GM19351 (cell line): ENCODE measurements at regions not wholly inside any gene's neighbourhood (a gene's known extent, or its start where the extent isn't known, plus 50 kb on each side); places are given as distances from the start of the nearest gene placed in this dataset.
A peak's percentile ranks its signal among the peaks of the same experiment; 100 is the strongest.

ENCODE experiments used
- ATAC-seq: cut with Tn5 transposase; IDR thresholded peaks from one replicate; pipeline ENCODE4 v1.9.1; 2021; ENCODE audit warnings: mild to moderate bottlenecking, moderate library complexity; ENCODE audit not compliant: unreplicated experiment

DNA sequence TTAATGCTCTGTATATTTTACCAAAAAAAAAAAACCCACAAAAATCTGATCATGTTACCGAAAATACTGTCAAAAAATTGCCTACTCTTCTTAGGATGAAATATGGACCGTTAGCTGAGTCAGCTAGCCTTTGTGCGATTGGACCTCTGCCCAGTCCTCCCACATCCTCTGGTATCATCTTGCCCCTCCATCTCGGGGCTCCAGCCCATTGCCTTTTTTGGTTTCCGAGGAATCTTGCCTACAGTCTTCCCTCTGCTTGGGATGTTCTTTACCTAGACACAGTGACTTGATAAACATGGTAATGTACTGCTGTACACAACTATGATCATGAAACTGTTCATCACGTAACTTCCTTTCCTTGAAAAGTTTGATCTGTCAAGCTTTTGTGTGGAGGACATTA lies 371.4 kb downstream of the SV2B start:
- ATAC-seq, result no peak

- peak; percentile 50 for ATAC-seq
Measured at GRCh38 chr15:91472316-91472756, 372.3 kb downstream of the SV2B start.

DNA sequence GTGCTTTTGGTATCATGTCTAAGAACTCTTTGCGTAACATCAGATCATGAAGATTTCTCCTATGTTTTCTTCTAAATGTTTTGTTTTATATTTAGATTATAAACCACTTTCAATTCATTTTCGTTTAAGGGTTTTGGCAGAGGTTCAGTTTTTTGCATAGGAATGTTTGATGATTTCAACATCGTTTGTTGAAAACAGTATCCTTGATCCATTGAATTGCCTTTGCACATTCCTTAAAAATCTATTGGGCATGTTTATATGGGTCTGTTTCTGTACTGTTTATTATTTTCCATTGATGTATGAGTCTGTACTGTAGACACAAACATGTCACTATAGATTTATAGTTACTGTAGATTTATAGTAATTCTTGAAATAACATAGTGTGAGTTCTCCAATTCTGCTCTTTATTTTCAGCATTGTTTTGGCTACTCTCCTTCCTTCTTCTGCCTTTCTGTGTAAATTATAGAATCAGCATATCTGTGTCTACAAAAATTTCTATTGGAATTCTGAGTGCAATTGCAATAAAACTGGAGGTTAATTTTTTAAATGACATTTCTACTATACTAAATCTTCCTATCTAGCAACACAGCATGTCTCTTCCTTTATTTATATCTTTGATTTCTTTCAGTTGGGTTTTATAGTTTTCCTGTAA lies 374.0 kb downstream of the SV2B start:
- ATAC-seq, result no peak

GRCh38 chr15:91476861-91477260 lies 376.6 kb upstream of the SLCO3A1 start:
- ATAC-seq, result no peak

DNA sequence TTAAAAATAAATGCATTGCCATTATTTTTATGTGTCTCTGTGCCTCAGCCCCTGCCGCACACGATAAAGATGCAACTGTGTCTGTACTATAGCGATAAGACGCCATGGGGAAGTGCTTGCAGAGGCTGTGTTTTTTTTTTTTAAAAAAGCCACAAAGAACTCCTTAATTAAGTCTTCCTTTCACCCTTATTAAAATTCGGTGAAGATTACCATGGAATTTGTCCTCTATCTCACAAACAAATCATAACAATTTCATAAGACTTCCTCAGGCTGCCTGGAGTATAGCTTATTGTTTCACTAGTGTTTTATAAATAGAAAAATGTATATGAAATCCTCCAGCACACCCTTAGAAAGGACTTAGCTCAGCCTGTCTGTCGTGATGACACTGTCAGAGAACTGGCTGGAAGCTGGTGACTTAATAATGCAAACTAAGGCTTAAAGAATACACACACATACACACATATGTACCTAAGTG lies 374.8 kb upstream of the SLCO3A1 start:
- no peak for ATAC-seq

GRCh38 chr15:91480426-91480825 lies 373.1 kb upstream of the SLCO3A1 start:
- no peak for ATAC-seq

DNA sequence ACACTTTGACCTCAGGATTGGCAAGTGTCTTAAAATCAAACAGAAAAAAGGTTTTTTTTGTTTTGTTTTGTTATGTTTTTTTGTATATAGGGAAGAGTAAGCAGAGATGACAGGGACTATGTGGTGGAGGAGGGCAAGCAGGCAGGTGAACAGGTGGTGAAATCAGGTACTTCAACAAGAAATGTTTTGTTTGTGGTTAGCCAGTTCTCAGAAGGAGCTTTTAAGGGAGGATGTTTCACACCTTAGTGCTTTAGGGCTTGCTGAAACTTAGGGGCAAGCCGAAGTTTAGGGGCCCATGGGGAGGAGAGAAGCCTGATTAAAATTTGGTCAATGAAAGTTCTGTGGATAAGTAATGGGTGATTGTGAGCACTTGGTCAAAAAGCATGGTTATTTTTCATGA lies 370.7 kb upstream of the SLCO3A1 start:
- ATAC-seq, result peak; percentile 54

GRCh38 chr15:91484141-91484540 lies 369.4 kb upstream of the SLCO3A1 start:
- no peak for ATAC-seq

- no peak for ATAC-seq
Measured at GRCh38 chr15:91488452-91488851, 365.1 kb upstream of the SLCO3A1 start.

DNA sequence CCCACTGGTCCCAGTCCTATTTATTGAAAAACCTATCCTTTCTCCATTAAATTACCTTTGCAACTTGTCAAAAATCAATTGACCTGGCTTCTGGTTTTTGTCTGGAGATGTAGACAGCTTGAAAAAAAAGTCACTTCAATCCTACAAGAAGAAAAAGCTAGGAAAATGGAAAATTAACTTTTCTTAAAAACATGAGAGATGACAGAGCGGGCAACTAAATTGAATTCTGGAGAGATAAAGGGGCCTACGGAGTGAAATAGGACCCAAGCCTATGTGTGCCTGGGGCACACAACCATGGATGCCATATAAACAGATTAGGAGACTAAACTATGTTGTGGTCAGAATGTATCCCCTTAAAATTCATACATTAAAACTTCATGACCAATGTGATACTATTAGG lies 363.3 kb upstream of the SLCO3A1 start:
- ATAC-seq, result no peak

- ATAC-seq, result no peak
Measured at GRCh38 chr15:91491101-91491950, 362.2 kb upstream of the SLCO3A1 start.

DNA sequence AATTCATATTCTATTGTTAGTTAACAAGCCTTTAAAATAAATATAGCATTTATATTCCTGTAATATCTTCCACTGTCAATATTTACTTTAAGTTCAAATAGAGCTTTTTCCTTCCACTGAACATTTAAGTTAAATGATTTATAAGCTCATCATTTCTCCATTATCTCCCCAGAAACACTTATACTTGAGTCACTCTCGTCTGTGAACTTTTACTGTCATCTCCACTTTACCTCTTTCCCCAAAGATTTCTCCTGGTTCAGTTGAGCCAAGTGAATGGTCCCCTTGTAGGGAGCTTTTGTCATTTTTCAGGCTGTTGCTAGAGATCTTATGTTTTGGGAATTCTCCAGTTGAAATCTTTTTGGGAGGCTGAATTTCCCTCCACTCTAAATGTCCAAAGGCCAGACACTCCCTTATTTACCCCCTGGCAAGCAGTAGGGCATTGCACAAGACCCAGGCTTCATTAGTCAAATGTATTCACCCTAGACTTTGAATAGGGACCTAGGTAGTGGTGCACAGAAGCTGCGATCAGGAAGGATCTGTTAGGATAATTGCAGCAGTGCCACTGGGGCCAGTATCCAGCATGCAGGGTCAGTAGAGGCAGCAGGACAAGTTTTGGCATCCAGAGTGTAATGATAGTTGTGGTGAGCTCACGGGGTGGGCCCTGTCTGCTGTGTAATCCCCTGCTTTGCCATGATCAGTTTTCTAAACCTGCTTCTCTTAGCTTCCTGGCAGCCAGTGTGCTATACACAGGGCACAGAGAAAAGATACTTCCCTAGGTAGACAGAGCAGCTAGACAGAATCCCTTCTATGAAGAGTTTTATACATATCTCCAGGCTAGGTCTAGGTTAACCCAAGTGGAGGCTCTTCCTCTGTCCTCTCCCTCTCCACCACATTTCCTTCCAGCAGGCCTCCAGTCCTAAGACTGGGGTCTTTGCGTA lies 356.5 kb upstream of the SLCO3A1 start:
- no peak for ATAC-seq

- ATAC-seq, result no peak
Measured at GRCh38 chr15:91498046-91498748, 355.3 kb upstream of the SLCO3A1 start.

DNA sequence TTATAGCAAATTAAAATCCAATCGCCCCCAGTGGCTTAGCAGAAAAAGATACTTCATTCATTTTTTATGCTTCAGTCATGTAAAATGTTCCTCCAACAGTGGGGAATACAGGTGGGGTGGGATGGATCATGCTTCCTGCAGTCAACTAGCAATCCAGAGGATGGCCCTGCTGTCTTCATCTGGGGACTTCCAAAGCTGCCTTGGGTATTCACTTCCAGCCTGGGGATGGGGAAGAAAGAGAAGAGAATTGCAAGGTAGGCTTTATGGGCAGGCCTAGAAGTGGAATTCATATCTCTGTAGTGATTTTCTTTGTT lies 354.8 kb upstream of the SLCO3A1 start:
- no peak for ATAC-seq

- no peak for ATAC-seq
Measured at GRCh38 chr15:91499774-91500383, 353.6 kb upstream of the SLCO3A1 start.

DNA sequence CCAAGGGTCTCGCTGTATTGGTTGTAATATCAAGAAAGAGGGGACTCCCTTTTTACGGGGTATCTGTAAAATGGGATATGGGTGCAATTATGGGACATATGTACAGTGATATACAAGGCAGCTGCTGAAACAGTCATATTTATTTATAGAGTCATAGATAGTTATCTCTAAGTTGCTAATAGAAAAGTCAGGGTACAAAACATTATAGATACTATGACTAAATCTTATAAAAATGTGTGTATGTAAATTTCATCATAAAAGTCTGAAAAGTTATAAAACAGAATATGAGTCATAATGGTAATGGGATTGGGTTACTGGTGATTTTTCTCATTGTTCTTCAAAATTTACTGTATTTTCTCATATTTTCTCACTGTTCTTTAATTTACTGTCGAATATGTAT lies 344.9 kb upstream of the SLCO3A1 start:
- no peak for ATAC-seq

- no peak for ATAC-seq
Measured at GRCh38 chr15:91514147-91514546, 339.4 kb upstream of the SLCO3A1 start.

GRCh38 chr15:91515188-91515754 lies 338.2 kb upstream of the SLCO3A1 start:
- no peak for ATAC-seq

DNA sequence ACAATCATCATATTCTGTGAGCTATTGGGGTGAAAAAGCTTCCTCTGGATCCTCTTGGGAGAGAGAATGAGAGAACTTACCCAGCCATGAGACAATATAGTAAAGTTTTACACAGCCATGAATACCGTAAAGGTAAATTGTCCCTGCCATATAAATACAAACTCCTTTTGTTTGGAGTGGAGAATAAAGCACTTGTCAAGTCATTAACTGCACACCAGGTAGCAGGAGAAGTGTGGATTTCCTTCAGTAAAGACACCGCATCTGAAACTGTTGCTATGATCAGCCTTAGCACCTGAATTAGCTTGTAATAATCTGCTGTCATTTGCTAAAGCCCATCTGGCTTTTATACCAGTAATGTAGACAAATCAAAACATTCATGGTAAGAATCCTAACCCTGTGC lies 336.6 kb upstream of the SLCO3A1 start:
- no peak for ATAC-seq
